GM12891 (cell line): ENCODE measurements at regions not wholly inside any gene's neighbourhood (a gene's known extent, or its start where the extent isn't known, plus 50 kb on each side); places are given as distances from the start of the nearest gene placed in this dataset.

Experiments
- PAX5 ChIP-seq: IDR thresholded peaks from 2 replicates; pipeline ENCODE4 v1.6.1; 2011; ENCODE audit warnings: low read length, moderate library complexity, mild to moderate bottlenecking; ENCODE audit not compliant: insufficient read depth, severe bottlenecking
- POLR2A ChIP-seq: IDR thresholded peaks from 2 replicates; pipeline ENCODE4 v1.6.1; 2011; ENCODE audit warnings: low read depth, low read length, control low read depth
- POLR2AphosphoS5 ChIP-seq: IDR thresholded peaks from 2 replicates; pipeline ENCODE4 v1.6.1; 2011; ENCODE audit warnings: low read depth, low read length, control low read depth
- POU2F2 ChIP-seq: IDR thresholded peaks from 2 replicates; pipeline ENCODE4 v1.6.1; 2011; ENCODE audit warnings: low read depth, mild to moderate bottlenecking, control low read depth, low read length, moderate library complexity
- SPI1 ChIP-seq: IDR thresholded peaks from 2 replicates; pipeline ENCODE4 v1.6.1; 2011; ENCODE audit warnings: low read depth, low read length, control low read depth
- TAF1 ChIP-seq: IDR thresholded peaks from 2 replicates; pipeline ENCODE4 v1.6.1; 2011; ENCODE audit warnings: low read depth, low read length, control low read depth

GRCh38 chr12:30822385-30823155, 67.8 kb upstream of the CAPRIN2 start:
- TF ChIP-seq PAX5 (no peak), POLR2A (no peak), TAF1 (no peak), POLR2AphosphoS5 (no peak), SPI1 (no peak), POU2F2 (no peak)
